ENCODE measurements at regions not wholly inside any gene's neighbourhood (a gene's known extent, or its start where the extent isn't known, plus 50 kb on each side); places are given as distances from the start of the nearest gene placed in this dataset.

GRCh38 chr12:115137812-115138521, 454.0 kb upstream of the TBX3 start:
- H3K27ac ChIP-seq (ENCODE audit: low read depth in 2 of 2, low read length in 1 of 2) = no peak overlapping the region
- H3K9me3 ChIP-seq (ENCODE audit: control insufficient read depth in 2 of 2, insufficient read depth in 1 of 2, low read depth in 1 of 2, low read length in 1 of 2) = no peaks in the 10 kb centered on the region
- H3K4me3 ChIP-seq (ENCODE audit: low read depth in 1 of 2, low read length in 2 of 2) = no peak overlapping the region
- no peaks in the 10 kb centered on the region for H3K4me1 ChIP-seq (ENCODE audit: control insufficient read depth in 2 of 2, insufficient read depth in 2 of 2, low read length in 1 of 2)
- no peaks in the 10 kb centered on the region for H3K36me3 ChIP-seq (ENCODE audit: control insufficient read depth in 2 of 2, insufficient read depth in 2 of 2, low read length in 1 of 2)
- H3K27me3 ChIP-seq (ENCODE audit: control insufficient read depth in 1 of 2, insufficient read depth in 2 of 2, low read length in 2 of 2) = no peaks in the 10 kb centered on the region
- 86 to 89% methylated on average over 12 of the region's 12 CpGs for WGBS, 2 donors

DNA sequence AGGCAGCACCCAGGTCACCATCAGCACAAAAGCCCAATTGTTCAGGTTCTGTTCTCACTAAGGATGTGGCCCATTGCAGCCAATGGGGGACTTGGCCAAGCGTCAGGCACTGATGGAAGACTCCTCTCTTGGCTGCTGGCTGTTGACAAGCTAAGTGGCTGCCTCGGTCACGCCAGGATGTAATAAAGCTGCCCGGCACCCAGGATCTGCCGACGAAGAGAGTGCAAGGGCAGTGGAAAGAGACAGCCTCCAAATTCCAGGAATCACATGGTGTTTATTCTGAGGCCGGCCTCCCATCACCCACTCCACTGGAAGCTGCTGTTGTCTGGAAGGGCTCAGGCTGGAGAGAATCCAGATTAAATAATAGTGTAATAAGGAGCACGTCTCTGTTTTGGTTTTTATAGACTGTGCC, 451.8 kb upstream of the TBX3 start:
- no peaks in the 10 kb centered on the region for H3K9me3 ChIP-seq (ENCODE audit: control insufficient read depth in 2 of 2, insufficient read depth in 1 of 2, low read depth in 1 of 2, low read length in 1 of 2)
- WGBS, 2 donors = 48 to 54% methylated on average over 8 of the region's 8 CpGs
- no peaks in the 10 kb centered on the region for H3K4me1 ChIP-seq (ENCODE audit: control insufficient read depth in 2 of 2, insufficient read depth in 2 of 2, low read length in 1 of 2)
- peak overlapping the region in 1 of 2 donors; percentile 41 for H3K27ac ChIP-seq (ENCODE audit: low read depth in 2 of 2, low read length in 1 of 2)
- no peaks in the 10 kb centered on the region for H3K36me3 ChIP-seq (ENCODE audit: control insufficient read depth in 2 of 2, insufficient read depth in 2 of 2, low read length in 1 of 2)
- no peak overlapping the region for H3K4me3 ChIP-seq (ENCODE audit: low read depth in 1 of 2, low read length in 2 of 2)
- H3K27me3 ChIP-seq (ENCODE audit: control insufficient read depth in 1 of 2, insufficient read depth in 2 of 2, low read length in 2 of 2) = no peaks in the 10 kb centered on the region

- 73 to 85% methylated on average over 1 of the region's 1 CpG for WGBS, 2 donors
- Histone ChIP-seq H3K27ac (ENCODE audit: low read depth in 2 of 2, low read length in 1 of 2) (no peak overlapping the region), H3K4me1 (ENCODE audit: control insufficient read depth in 2 of 2, insufficient read depth in 2 of 2, low read length in 1 of 2) (no peaks in the 10 kb centered on the region), H3K36me3 (ENCODE audit: control insufficient read depth in 2 of 2, insufficient read depth in 2 of 2, low read length in 1 of 2) (no peaks in the 10 kb centered on the region), H3K4me3 (ENCODE audit: low read depth in 1 of 2, low read length in 2 of 2) (no peak overlapping the region), H3K9me3 (ENCODE audit: control insufficient read depth in 2 of 2, insufficient read depth in 1 of 2, low read depth in 1 of 2, low read length in 1 of 2) (no peaks in the 10 kb centered on the region), H3K27me3 (ENCODE audit: control insufficient read depth in 1 of 2, insufficient read depth in 2 of 2, low read length in 2 of 2) (no peaks in the 10 kb centered on the region)
These were observed 450.3 kb upstream of the TBX3 start for GRCh38 chr12:115134298-115134697.

DNA sequence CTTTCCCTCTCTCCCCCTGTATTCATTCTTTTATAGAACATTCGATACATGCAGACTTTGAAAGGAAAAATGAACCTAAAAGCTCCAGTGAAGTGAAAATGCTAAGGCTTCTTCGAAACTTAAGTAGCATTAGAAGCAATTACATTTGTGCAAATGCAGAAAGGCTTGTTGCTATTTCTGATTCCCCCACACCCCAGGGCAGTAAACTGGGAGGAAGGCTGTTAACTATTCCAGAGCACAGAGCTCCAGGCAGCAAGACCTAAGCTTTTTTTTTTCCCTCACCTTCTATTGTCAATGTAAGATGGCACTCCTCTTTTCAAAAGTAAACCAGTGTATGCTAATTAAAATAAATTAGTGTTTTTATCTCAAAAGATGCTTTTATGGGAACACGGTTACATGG, 448.9 kb upstream of the TBX3 start:
- 79 to 91% methylated on average over 3 of the region's 3 CpGs for WGBS, 2 donors
- Histone ChIP-seq H3K9me3 (ENCODE audit: control insufficient read depth in 2 of 2, insufficient read depth in 1 of 2, low read depth in 1 of 2, low read length in 1 of 2) (no peaks in the 10 kb centered on the region), H3K4me1 (ENCODE audit: control insufficient read depth in 2 of 2, insufficient read depth in 2 of 2, low read length in 1 of 2) (no peaks in the 10 kb centered on the region), H3K4me3 (ENCODE audit: low read depth in 1 of 2, low read length in 2 of 2) (no peak overlapping the region), H3K27me3 (ENCODE audit: control insufficient read depth in 1 of 2, insufficient read depth in 2 of 2, low read length in 2 of 2) (no peaks in the 10 kb centered on the region), H3K27ac (ENCODE audit: low read depth in 2 of 2, low read length in 1 of 2) (no peak overlapping the region), H3K36me3 (ENCODE audit: control insufficient read depth in 2 of 2, insufficient read depth in 2 of 2, low read length in 1 of 2) (no peaks in the 10 kb centered on the region)

- WGBS, 2 donors = 41 to 44% methylated on average over 3 of the region's 3 CpGs
- H3K36me3 ChIP-seq (ENCODE audit: control insufficient read depth in 2 of 2, insufficient read depth in 2 of 2, low read length in 1 of 2) = no peaks in the 10 kb centered on the region
- H3K4me1 ChIP-seq (ENCODE audit: control insufficient read depth in 2 of 2, insufficient read depth in 2 of 2, low read length in 1 of 2) = no peaks in the 10 kb centered on the region
- no peak overlapping the region for H3K4me3 ChIP-seq (ENCODE audit: low read depth in 1 of 2, low read length in 2 of 2)
- H3K27ac ChIP-seq (ENCODE audit: low read depth in 2 of 2, low read length in 1 of 2) = no peak overlapping the region
- H3K27me3 ChIP-seq (ENCODE audit: control insufficient read depth in 1 of 2, insufficient read depth in 2 of 2, low read length in 2 of 2) = no peaks in the 10 kb centered on the region
- H3K9me3 ChIP-seq (ENCODE audit: control insufficient read depth in 2 of 2, insufficient read depth in 1 of 2, low read depth in 1 of 2, low read length in 1 of 2) = no peaks in the 10 kb centered on the region
These were observed 448.2 kb upstream of the TBX3 start for GRCh38 chr12:115132145-115132544.

DNA sequence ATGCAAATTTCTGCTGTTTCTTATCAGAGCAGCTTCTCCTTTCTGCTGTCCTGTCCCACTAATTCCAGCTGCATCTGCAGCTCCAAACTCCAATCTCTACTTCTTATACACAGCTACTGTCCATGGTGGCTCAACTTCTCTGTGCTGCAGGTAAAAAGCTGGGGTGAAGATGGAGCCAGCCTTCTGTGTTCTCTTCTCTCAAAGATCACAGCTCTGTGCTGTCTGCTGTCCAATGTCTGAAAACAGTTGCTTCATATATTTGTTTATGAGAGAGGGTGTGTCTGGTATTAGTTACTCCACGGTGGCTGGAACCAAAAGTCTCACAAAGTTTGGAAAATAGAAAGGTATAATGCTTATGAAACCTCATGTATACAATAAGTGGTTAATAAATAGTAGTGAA, 445.8 kb upstream of the TBX3 start:
- no peaks in the 10 kb centered on the region for H3K27me3 ChIP-seq (ENCODE audit: control insufficient read depth in 1 of 2, insufficient read depth in 2 of 2, low read length in 2 of 2)
- H3K4me1 ChIP-seq (ENCODE audit: control insufficient read depth in 2 of 2, insufficient read depth in 2 of 2, low read length in 1 of 2) = no peaks in the 10 kb centered on the region
- no peaks in the 10 kb centered on the region for H3K9me3 ChIP-seq (ENCODE audit: control insufficient read depth in 2 of 2, insufficient read depth in 1 of 2, low read depth in 1 of 2, low read length in 1 of 2)
- no peaks in the 10 kb centered on the region for H3K36me3 ChIP-seq (ENCODE audit: control insufficient read depth in 2 of 2, insufficient read depth in 2 of 2, low read length in 1 of 2)
- WGBS, 2 donors = 26 to 44% methylated on average over 1 of the region's 1 CpG
- no peak overlapping the region for H3K4me3 ChIP-seq (ENCODE audit: low read depth in 1 of 2, low read length in 2 of 2)
- no peak overlapping the region for H3K27ac ChIP-seq (ENCODE audit: low read depth in 2 of 2, low read length in 1 of 2)

DNA sequence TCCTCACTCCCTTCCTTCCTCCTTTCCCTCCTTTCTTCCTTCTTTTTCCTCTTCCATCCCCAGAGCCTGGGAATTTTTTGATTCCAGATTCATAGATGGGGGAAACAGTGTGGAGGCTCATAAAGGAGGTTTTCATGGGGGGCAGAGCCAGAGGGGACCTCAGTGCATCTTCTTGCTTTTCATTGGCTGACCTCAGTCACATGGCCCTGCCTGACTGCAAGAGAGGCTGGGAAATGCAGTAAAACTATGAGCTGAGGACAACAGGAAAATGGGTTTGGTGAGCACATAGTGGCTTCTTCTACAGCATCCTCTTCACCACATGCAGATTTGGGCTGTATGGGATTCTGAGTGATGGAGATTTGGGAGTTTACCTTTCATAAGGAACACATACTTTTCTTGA, 437.1 kb upstream of the TBX3 start:
- no peak overlapping the region for H3K27ac ChIP-seq (ENCODE audit: low read depth in 2 of 2, low read length in 1 of 2)
- H3K4me3 ChIP-seq (ENCODE audit: low read depth in 1 of 2, low read length in 2 of 2) = no peak overlapping the region
- H3K9me3 ChIP-seq (ENCODE audit: control insufficient read depth in 2 of 2, insufficient read depth in 1 of 2, low read depth in 1 of 2, low read length in 1 of 2) = no peaks in the 10 kb centered on the region
- no peaks in the 10 kb centered on the region for H3K36me3 ChIP-seq (ENCODE audit: control insufficient read depth in 2 of 2, insufficient read depth in 2 of 2, low read length in 1 of 2)
- H3K27me3 ChIP-seq (ENCODE audit: control insufficient read depth in 1 of 2, insufficient read depth in 2 of 2, low read length in 2 of 2) = no peaks in the 10 kb centered on the region
- no peaks in the 10 kb centered on the region for H3K4me1 ChIP-seq (ENCODE audit: control insufficient read depth in 2 of 2, insufficient read depth in 2 of 2, low read length in 1 of 2)

DNA sequence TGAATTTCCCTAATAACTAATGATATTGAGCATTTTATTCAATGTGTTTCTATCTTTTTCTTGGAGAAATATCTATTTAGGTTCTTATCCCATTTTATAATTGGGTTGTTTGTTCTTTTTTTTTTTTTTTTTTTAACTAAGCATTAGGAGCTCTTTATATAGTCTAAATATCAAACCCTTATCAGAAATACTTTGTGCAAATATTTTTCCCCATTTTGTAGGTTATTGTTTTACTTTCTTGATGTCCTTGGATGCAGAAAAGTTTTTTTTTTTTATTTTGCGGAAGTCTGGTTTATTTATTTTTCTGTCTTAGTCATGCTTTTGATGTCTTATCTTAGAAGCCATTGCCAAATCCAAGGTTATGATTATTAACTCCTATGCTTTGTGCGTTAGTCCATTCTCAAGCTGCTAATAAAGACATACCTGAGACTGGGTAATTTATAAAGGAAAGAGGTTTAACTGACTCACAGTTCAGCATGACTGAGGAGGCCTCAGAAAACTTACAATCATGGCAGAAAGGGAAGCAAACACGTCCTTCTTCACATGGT, 434.3 kb upstream of the TBX3 start:
- no peaks in the 10 kb centered on the region for H3K4me1 ChIP-seq (ENCODE audit: control insufficient read depth in 2 of 2, insufficient read depth in 2 of 2, low read length in 1 of 2)
- H3K36me3 ChIP-seq (ENCODE audit: control insufficient read depth in 2 of 2, insufficient read depth in 2 of 2, low read length in 1 of 2) = no peaks in the 10 kb centered on the region
- H3K4me3 ChIP-seq (ENCODE audit: low read depth in 1 of 2, low read length in 2 of 2) = no peak overlapping the region
- no peaks in the 10 kb centered on the region for H3K27me3 ChIP-seq (ENCODE audit: control insufficient read depth in 1 of 2, insufficient read depth in 2 of 2, low read length in 2 of 2)
- H3K27ac ChIP-seq (ENCODE audit: low read depth in 2 of 2, low read length in 1 of 2) = no peak overlapping the region
- 65 to 91% methylated on average over 3 of the region's 3 CpGs for WGBS, 2 donors
- no peaks in the 10 kb centered on the region for H3K9me3 ChIP-seq (ENCODE audit: control insufficient read depth in 2 of 2, insufficient read depth in 1 of 2, low read depth in 1 of 2, low read length in 1 of 2)

- 73 to 75% methylated on average over 3 of the region's 3 CpGs for WGBS, 2 donors
- Histone ChIP-seq H3K36me3 (ENCODE audit: control insufficient read depth in 2 of 2, insufficient read depth in 2 of 2, low read length in 1 of 2) (no peaks in the 10 kb centered on the region), H3K4me1 (ENCODE audit: control insufficient read depth in 2 of 2, insufficient read depth in 2 of 2, low read length in 1 of 2) (no peaks in the 10 kb centered on the region), H3K9me3 (ENCODE audit: control insufficient read depth in 2 of 2, insufficient read depth in 1 of 2, low read depth in 1 of 2, low read length in 1 of 2) (no peaks in the 10 kb centered on the region), H3K4me3 (ENCODE audit: low read depth in 1 of 2, low read length in 2 of 2) (no peak overlapping the region), H3K27me3 (ENCODE audit: control insufficient read depth in 1 of 2, insufficient read depth in 2 of 2, low read length in 2 of 2) (no peaks in the 10 kb centered on the region), H3K27ac (ENCODE audit: low read depth in 2 of 2, low read length in 1 of 2) (no peak overlapping the region)
These were observed 430.2 kb upstream of the TBX3 start for GRCh38 chr12:115114140-115114539.

GRCh38 chr12:115109863-115110262, 425.9 kb upstream of the TBX3 start:
- H3K9me3 ChIP-seq (ENCODE audit: control insufficient read depth in 2 of 2, insufficient read depth in 1 of 2, low read depth in 1 of 2, low read length in 1 of 2) = no peaks in the 10 kb centered on the region
- H3K36me3 ChIP-seq (ENCODE audit: control insufficient read depth in 2 of 2, insufficient read depth in 2 of 2, low read length in 1 of 2) = no peaks in the 10 kb centered on the region
- no peak overlapping the region for H3K4me3 ChIP-seq (ENCODE audit: low read depth in 1 of 2, low read length in 2 of 2)
- no peaks in the 10 kb centered on the region for H3K4me1 ChIP-seq (ENCODE audit: control insufficient read depth in 2 of 2, insufficient read depth in 2 of 2, low read length in 1 of 2)
- 82 to 85% methylated on average over 3 of the region's 3 CpGs for WGBS, 2 donors
- H3K27ac ChIP-seq (ENCODE audit: low read depth in 2 of 2, low read length in 1 of 2) = no peak overlapping the region
- no peaks in the 10 kb centered on the region for H3K27me3 ChIP-seq (ENCODE audit: control insufficient read depth in 1 of 2, insufficient read depth in 2 of 2, low read length in 2 of 2)
